Hepatocyte (in vitro differentiated cells): ENCODE measurements at regions not wholly inside any gene's neighbourhood (a gene's known extent, or its start where the extent isn't known, plus 50 kb on each side); places are given as distances from the start of the nearest gene placed in this dataset.

Experiments used
- CTCF ChIP-seq: fragments of 200-600 bp; sonication (generic); IDR thresholded peaks from 2 replicates; pipeline ENCODE4 v1.5.1; 2016; ENCODE audit warnings: antibody characterized with exemption, mild to moderate bottlenecking; ENCODE audit not compliant: poor library complexity
- EZH2 ChIP-seq: fragments of 200-600 bp; sonication (generic); IDR thresholded peaks from 2 replicates; pipeline ENCODE4 v1.6.1; 2016; ENCODE audit warnings: antibody characterized with exemption, mild to moderate bottlenecking, borderline replicate concordance

GRCh38 chr17:13933441-13934276 lies 135.6 kb upstream of the COX10 start:
- TF ChIP-seq EZH2 (no peak), CTCF (no peak)
